H1 (cell line): ENCODE measurements at regions not wholly inside any gene's neighbourhood (a gene's known extent, or its start where the extent isn't known, plus 50 kb on each side); places are given as distances from the start of the nearest gene placed in this dataset.

Experiments used
- BRCA1 ChIP-seq: IDR thresholded peaks from 2 replicates; pipeline ENCODE4 v1.6.1; 2012; ENCODE audit warnings: low read depth, low read length, improper control_type of control experiment
- POLR2AphosphoS5 ChIP-seq: IDR thresholded peaks from 2 replicates; pipeline ENCODE4 v1.6.1; 2011; ENCODE audit warnings: low read depth, low read length

- TF ChIP-seq BRCA1 (no peak), POLR2AphosphoS5 (no peak)
Observed at GRCh38 chr6:2481307-2481706, 235.9 kb upstream of the GMDS start (continued).
